ENCODE measurements at regions not wholly inside any gene's neighbourhood (a gene's known extent, or its start where the extent isn't known, plus 50 kb on each side); places are given as distances from the start of the nearest gene placed in this dataset.

DNA sequence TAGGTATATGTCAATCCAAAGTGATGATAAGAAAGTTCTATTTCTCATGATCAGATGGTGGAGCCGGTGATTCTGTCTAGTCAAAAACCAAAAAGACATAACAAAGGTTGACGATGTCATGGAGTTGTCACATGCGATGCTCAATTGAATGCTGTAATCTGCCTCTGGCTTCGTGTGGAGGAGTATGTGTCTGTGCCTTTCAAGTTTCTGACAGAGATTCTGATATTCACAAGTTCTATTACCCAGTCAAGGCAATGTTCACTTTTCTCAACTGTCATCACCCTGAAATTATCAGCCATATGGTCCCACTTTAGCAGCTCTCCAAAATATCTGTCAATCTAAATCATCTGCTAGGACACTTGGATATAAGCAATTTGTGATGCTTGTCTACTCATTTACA lies 367.6 kb upstream of the PRR20A start:
- peaks cover 4% of the 10 kb centered on the region for H3K4me1 ChIP-seq (ENCODE audit: control insufficient read depth, extremely low read depth, insufficient read depth, low read length)
- H3K36me3 ChIP-seq (ENCODE audit: control insufficient read depth in 2 of 2, extremely low read depth in 1 of 2, insufficient read depth in 2 of 2, low read length in 2 of 2), result no peaks in the 10 kb centered on the region
- ChIA-PET CTCF (no interaction called here), POLR2A (no interaction called here)
- dilution Hi-C loops (cut with MboI; ENCODE audit: extremely low pct_ligation_motif_present, low sequenced_read_pairs), result no loop called here
- intact Hi-C loops (cut with micrococcal nuclease), result no loop called here
- DNase-seq (ENCODE audit: low read depth, low spot score) (no peak), FAIRE-seq (no peak)
- no peak overlapping the region for H2AFZ ChIP-seq (ENCODE audit: low read depth, low read length)
- TF ChIP-seq EZH2 (IDR thresholded peaks at IDR 0.05; ENCODE audit: borderline replicate concordance, low read depth, low read length, severe bottlenecking) (no peak), POLR2A (IDR thresholded peaks at IDR 0.05; ENCODE audit: low read depth, low read length) (no peak), POLR2AphosphoS5 (IDR thresholded peaks at IDR 0.05; ENCODE audit: insufficient read depth, low read depth, low read length) (no peak), MYC (IDR thresholded peaks at IDR 0.05; ENCODE audit: low read depth, low read length) (no peak)
- TF ChIP-seq, protein P1, sequence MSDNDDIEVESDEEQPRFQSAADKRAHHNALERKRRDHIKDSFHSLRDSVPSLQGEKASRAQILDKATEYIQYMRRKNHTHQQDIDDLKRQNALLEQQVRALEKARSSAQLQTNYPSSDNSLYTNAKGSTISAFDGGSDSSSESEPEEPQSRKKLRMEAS (IDR thresholded peaks at IDR 0.05; ENCODE audit: insufficient read depth, insufficient read length), result no peak
- H3K9ac ChIP-seq (replicated peaks; ENCODE audit: extremely low read depth, insufficient read depth, low read length), result no peak overlapping the region
- no peaks in the 10 kb centered on the region for H3K9me3 ChIP-seq (replicated peaks; ENCODE audit: control insufficient read depth, insufficient read depth, low read length)
- H4K20me1 ChIP-seq (replicated peaks; ENCODE audit: control insufficient read depth, extremely low read depth, insufficient read depth, low read length), result no peaks in the 10 kb centered on the region
- H3K9me1 ChIP-seq (replicated peaks; ENCODE audit: control insufficient read depth, extremely low read depth, insufficient read depth, low read length), result no peaks in the 10 kb centered on the region
- H3K27me3 ChIP-seq (ENCODE audit: control insufficient read depth in 2 of 2, insufficient read depth in 2 of 2, low read length in 2 of 2), result no peaks in the 10 kb centered on the region
- no peak overlapping the region for H3K4me2 ChIP-seq (ENCODE audit: insufficient read depth, low read length)
- H3K79me2 ChIP-seq (ENCODE audit: control insufficient read depth, insufficient read depth, low read length), result no peaks in the 10 kb centered on the region
- H3K27ac ChIP-seq (ENCODE audit: insufficient read depth, low read depth, low read length), result no peak overlapping the region
- BruUV-seq (replicated peaks), result no TSS peak
- H3K4me3 ChIP-seq (replicated peaks in 1 of 3; ENCODE audit: insufficient read depth in 1 of 3, low read depth in 1 of 3, low read length in 3 of 3), result no peak overlapping the region

DNA sequence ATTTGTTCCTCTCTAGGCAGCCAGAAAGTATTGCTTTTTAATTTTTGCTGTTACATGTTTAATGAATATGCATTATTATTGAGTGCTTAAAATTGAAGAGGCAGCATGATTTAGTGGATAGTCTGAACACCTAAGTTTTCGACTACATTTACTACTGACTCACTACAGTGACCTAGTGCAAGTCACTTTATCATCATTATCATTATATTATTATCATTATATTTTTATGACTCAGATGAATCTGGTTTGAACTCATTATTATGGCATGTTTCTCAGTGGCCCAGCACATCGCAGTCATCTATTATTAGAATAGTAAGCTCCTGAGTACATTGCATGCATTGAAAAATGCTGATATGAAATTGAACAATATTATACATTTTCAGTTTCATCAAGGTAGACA lies 351.2 kb upstream of the PRR20A start:
- DNase-seq (ENCODE audit: low read depth, low spot score), result no peak
- Histone ChIP-seq H2AFZ (ENCODE audit: low read depth, low read length) (no peak overlapping the region), H3K36me3 (ENCODE audit: control insufficient read depth in 2 of 2, extremely low read depth in 1 of 2, insufficient read depth in 2 of 2, low read length in 2 of 2) (no peaks in the 10 kb centered on the region), H3K4me3 (replicated peaks in 1 of 3; ENCODE audit: insufficient read depth in 1 of 3, low read depth in 1 of 3, low read length in 3 of 3) (no peak overlapping the region), H3K9ac (replicated peaks; ENCODE audit: extremely low read depth, insufficient read depth, low read length) (no peak overlapping the region), H4K20me1 (replicated peaks; ENCODE audit: control insufficient read depth, extremely low read depth, insufficient read depth, low read length) (no peaks in the 10 kb centered on the region), H3K9me3 (replicated peaks; ENCODE audit: control insufficient read depth, insufficient read depth, low read length) (no peaks in the 10 kb centered on the region), H3K27me3 (ENCODE audit: control insufficient read depth in 2 of 2, insufficient read depth in 2 of 2, low read length in 2 of 2) (no peaks in the 10 kb centered on the region), H3K4me1 (ENCODE audit: control insufficient read depth, extremely low read depth, insufficient read depth, low read length) (no peaks in the 10 kb centered on the region), H3K4me2 (ENCODE audit: insufficient read depth, low read length) (no peak overlapping the region), H3K79me2 (ENCODE audit: control insufficient read depth, insufficient read depth, low read length) (no peaks in the 10 kb centered on the region), H3K9me1 (replicated peaks; ENCODE audit: control insufficient read depth, extremely low read depth, insufficient read depth, low read length) (no peaks in the 10 kb centered on the region), H3K27ac (ENCODE audit: insufficient read depth, low read depth, low read length) (no peak overlapping the region)
- dilution Hi-C loops (cut with MboI; ENCODE audit: extremely low pct_ligation_motif_present, low sequenced_read_pairs) (no loop called here), intact Hi-C loops (cut with micrococcal nuclease) (no loop called here)
- no peak for FAIRE-seq
- no TSS peak for BruUV-seq (replicated peaks)
- TF ChIP-seq GATA2 (IDR thresholded peaks at IDR 0.05; ENCODE audit: insufficient read depth, insufficient read length, low read depth, low read length) (no peak), JUN (IDR thresholded peaks at IDR 0.05; ENCODE audit: borderline replicate concordance, insufficient read depth, insufficient read length, low read depth) (no peak), EZH2 (IDR thresholded peaks at IDR 0.05; ENCODE audit: borderline replicate concordance, low read depth, low read length, severe bottlenecking) (no peak)
- CTCF ChIA-PET, result no interaction called here
- POLR2A ChIA-PET, result no interaction called here
